WERI-Rb-1 (cell line): ENCODE measurements at regions not wholly inside any gene's neighbourhood (a gene's known extent, or its start where the extent isn't known, plus 50 kb on each side); places are given as distances from the start of the nearest gene placed in this dataset.

Experiments used
- DNase-seq: peaks from one replicate; pipeline ENCODE4 v3.0.0-alpha.2; 2020
- H3K27ac ChIP-seq: fragments of 250-450 bp; sonication (Bioruptor Pico); 2 replicates; pipeline ENCODE4 v1.5.1; 2020; ENCODE audit warnings: mild to moderate bottlenecking, moderate library complexity
- H3K27me3 ChIP-seq: fragments of 250-450 bp; sonication (Bioruptor Pico); 2 replicates; pipeline ENCODE4 v1.5.1; 2021; ENCODE audit warnings: mild to moderate bottlenecking, low read depth, moderate library complexity; ENCODE audit not compliant: insufficient read depth, severe bottlenecking
- H3K36me3 ChIP-seq: fragments of 250-450 bp; sonication (Bioruptor Pico); 2 replicates; pipeline ENCODE4 v1.5.1; 2020; ENCODE audit warnings: mild to moderate bottlenecking, moderate library complexity
- H3K4me3 ChIP-seq: 2 replicates; pipeline ENCODE4 v1.5.1; 2011; ENCODE audit warnings: low read depth, mild to moderate bottlenecking, control low read depth, low read length
- H3K9me3 ChIP-seq: fragments of 250-450 bp; sonication (Bioruptor Pico); 2 replicates; pipeline ENCODE4 v1.5.1; 2021; ENCODE audit warnings: mild to moderate bottlenecking, moderate library complexity; ENCODE audit not compliant: severe bottlenecking
- CTCF ChIP-seq: IDR thresholded peaks from 2 replicates; pipeline ENCODE4 v1.5.1; 2011; ENCODE audit warnings: low read depth, mild to moderate bottlenecking, control low read depth, inconsistent platforms, low read length

GRCh38 chr11:98040061-98040808 is 980.5 kb upstream of the CNTN5 start:
- no peak for DNase-seq
- no peaks in the 10 kb centered on the region for H3K9me3 ChIP-seq
- no peak overlapping the region for H3K4me3 ChIP-seq
- H3K27ac ChIP-seq = no peak overlapping the region
- TF ChIP-seq CTCF = no peak
- H3K36me3 ChIP-seq = no peaks in the 10 kb centered on the region
- H3K27me3 ChIP-seq = no peaks in the 10 kb centered on the region

GRCh38 chr11:98047647-98048046 is 973.1 kb upstream of the CNTN5 start:
- no peaks in the 10 kb centered on the region for H3K27me3 ChIP-seq
- H3K4me3 ChIP-seq = no peak overlapping the region
- H3K27ac ChIP-seq = no peak overlapping the region
- DNase-seq = no peak
- H3K36me3 ChIP-seq = no peaks in the 10 kb centered on the region
- no peaks in the 10 kb centered on the region for H3K9me3 ChIP-seq
- no peak for TF ChIP-seq CTCF

- Histone ChIP-seq H3K36me3 (no peaks in the 10 kb centered on the region), H3K27ac (no peak overlapping the region), H3K4me3 (no peak overlapping the region), H3K27me3 (no peaks in the 10 kb centered on the region), H3K9me3 (no peaks in the 10 kb centered on the region)
- no peak for DNase-seq
- TF ChIP-seq CTCF = no peak
Measured at GRCh38 chr11:98053851-98054250, 966.9 kb upstream of the CNTN5 start.

- no peak for DNase-seq
- Histone ChIP-seq H3K4me3 (no peak overlapping the region), H3K9me3 (no peaks in the 10 kb centered on the region), H3K27me3 (no peaks in the 10 kb centered on the region), H3K27ac (no peak overlapping the region), H3K36me3 (no peaks in the 10 kb centered on the region)
- TF ChIP-seq CTCF = no peak
Measured at GRCh38 chr11:98056945-98057344, 963.8 kb upstream of the CNTN5 start.

GRCh38 chr11:98059488-98059887 is 961.3 kb upstream of the CNTN5 start:
- Histone ChIP-seq H3K9me3 (no peaks in the 10 kb centered on the region), H3K36me3 (no peaks in the 10 kb centered on the region), H3K4me3 (no peak overlapping the region), H3K27me3 (no peaks in the 10 kb centered on the region), H3K27ac (no peak overlapping the region)
- no peak for TF ChIP-seq CTCF
- no peak for DNase-seq

GRCh38 chr11:98060759-98061158 is 960.0 kb upstream of the CNTN5 start:
- no peaks in the 10 kb centered on the region for H3K36me3 ChIP-seq
- H3K4me3 ChIP-seq = no peak overlapping the region
- DNase-seq = no peak
- H3K9me3 ChIP-seq = no peaks in the 10 kb centered on the region
- no peaks in the 10 kb centered on the region for H3K27me3 ChIP-seq
- TF ChIP-seq CTCF = no peak
- no peak overlapping the region for H3K27ac ChIP-seq
